Esophagus muscularis mucosa (tissue), 4 donors: ENCODE measurements at regions not wholly inside any gene's neighbourhood (a gene's known extent, or its start where the extent isn't known, plus 50 kb on each side); places are given as distances from the start of the nearest gene placed in this dataset.

ENCODE experiments used
- DNase-seq: peaks from one replicate; pipeline ENCODE4 v3.0.0-alpha.2; 2017; ENCODE audit errors: extremely low spot score
- H3K27ac ChIP-seq, 4 donors: fragments of 200-600 bp; sonication (generic); replicated peaks in 1 of 4; 1 replicate in 3 of 4; 2 replicates in 1 of 4; pipeline ENCODE4 v1.5.1; 2016 to 2019; ENCODE audit warnings: mild to moderate bottlenecking in 1 of 4
- H3K27me3 ChIP-seq, 4 donors: fragments of 200-600 bp; sonication (generic); one replicate each; pipeline versions ENCODE4 v1.5.1 to v1.6.0; 2016 to 2019
- H3K36me3 ChIP-seq, 4 donors: fragments of 200-600 bp; sonication (generic); one replicate each; pipeline ENCODE4 v1.5.1; 2016 to 2019
- H3K4me1 ChIP-seq, 4 donors: fragments of 200-600 bp; sonication (generic); one replicate each; pipeline ENCODE4 v1.5.1; 2016 to 2019
- H3K4me3 ChIP-seq, 4 donors: fragments of 200-600 bp; sonication (generic); 1 replicate in 2 of 4; 2 replicates in 2 of 4; pipeline ENCODE4 v1.5.1; 2016 to 2019; ENCODE audit warnings: mild to moderate bottlenecking in 4 of 4, moderate library complexity in 1 of 4
- H3K9me3 ChIP-seq, 4 donors: fragments of 200-600 bp; sonication (generic); 1 replicate in 3 of 4; 2 replicates in 1 of 4; pipeline ENCODE4 v1.5.1; 2016 to 2019
- EP300 ChIP-seq: sonication (generic); formaldehyde crosslinking; IDR thresholded peaks from one replicate; pipeline ENCODE4 v1.6.1; 2017; ENCODE audit warnings: antibody characterized with exemption
- POLR2A ChIP-seq: fragments of 450-650 bp; IDR thresholded peaks from one replicate; pipeline ENCODE4 v1.6.1; 2017; ENCODE audit warnings: antibody characterized with exemption, moderate library complexity, mild to moderate bottlenecking, low read depth
- POLR2AphosphoS5 ChIP-seq, 2 donors: sonication (generic); formaldehyde crosslinking; IDR thresholded peaks; one replicate each; pipeline ENCODE4 v1.6.1; 2017; ENCODE audit warnings: antibody characterized with exemption in 2 of 2
- WGBS: methylation state at CpG from one replicate; pipeline ENCODE4 v1.1.5; 2018; 5-methylcytosine and 5-hydroxymethylcytosine counted together
- intact Hi-C: fragments of 100-400 bp; cut with DNase I; formaldehyde crosslinking; loops from one replicate; pipeline ENCODE4 v1.15.1; 2023
- TF ChIP-seq, protein P1 (sequence below), 3 experiments: fragments of 200-600 bp in 2 of 3; fragments of 450-650 bp in 1 of 3; sonication (generic) in 2 of 3; IDR thresholded peaks; one replicate each; pipeline ENCODE4 v1.5.1; 2017 to 2019; ENCODE audit warnings: antibody characterized with exemption in 3 of 3, mild to moderate bottlenecking in 2 of 3, moderate library complexity in 1 of 3

DNA sequence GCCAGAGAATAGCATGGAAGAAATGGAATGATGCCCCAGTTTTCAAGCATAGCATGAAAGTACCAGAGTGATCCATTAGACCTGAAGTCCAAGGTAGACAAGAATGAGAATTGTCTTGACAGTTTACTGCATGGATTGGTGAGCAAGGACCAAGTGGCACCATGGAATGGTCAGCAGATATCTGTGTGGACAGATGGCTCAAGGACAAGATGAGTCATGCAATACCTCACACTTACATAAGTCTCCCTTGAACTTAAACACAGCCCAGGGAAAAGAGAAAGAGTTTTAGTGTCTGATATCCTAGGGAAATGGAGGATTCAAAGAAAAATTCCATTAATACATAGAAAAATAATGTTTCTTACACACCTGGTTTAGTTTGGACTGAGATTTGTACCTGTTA lies 195.2 kb downstream of the MRPL39 start:
- H3K27me3 ChIP-seq = peaks cover 0 to 1% (median 0%) of the 10 kb centered on the region in 4 donors
- peaks cover 0 to 6% (median 2%) of the 10 kb centered on the region in 4 donors for H3K9me3 ChIP-seq
- no peak for DNase-seq
- H3K4me3 ChIP-seq = no peak overlapping the region
- no peak for TF ChIP-seq EP300
- H3K27ac ChIP-seq = no peak overlapping the region
- no peaks in the 10 kb centered on the region for H3K36me3 ChIP-seq
- no peaks in the 10 kb centered on the region for H3K4me1 ChIP-seq
- intact Hi-C loops = no loop called here

DNA sequence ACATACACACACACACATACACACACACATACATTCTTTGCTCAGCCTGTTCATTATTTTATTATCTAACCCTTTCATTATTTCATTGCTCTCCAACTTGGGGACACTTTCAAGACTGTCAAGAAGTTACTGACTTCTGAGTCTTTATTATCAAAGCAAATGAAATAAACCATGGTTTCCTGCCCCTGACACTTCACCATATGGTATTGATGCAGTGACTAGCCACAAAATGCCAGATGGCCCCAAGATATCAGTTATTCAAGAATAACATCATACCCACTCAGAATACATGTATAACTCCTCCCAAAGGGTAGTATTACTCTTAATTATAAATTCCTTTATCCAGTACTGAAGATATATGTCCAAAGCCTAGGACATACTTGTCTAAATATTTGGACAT lies 197.3 kb downstream of the MRPL39 start:
- TF ChIP-seq POLR2A (no peak), EP300 (no peak), POLR2AphosphoS5 (IDR thresholded peaks at IDR 0.05) (no peak)
- TF ChIP-seq, protein P1, sequence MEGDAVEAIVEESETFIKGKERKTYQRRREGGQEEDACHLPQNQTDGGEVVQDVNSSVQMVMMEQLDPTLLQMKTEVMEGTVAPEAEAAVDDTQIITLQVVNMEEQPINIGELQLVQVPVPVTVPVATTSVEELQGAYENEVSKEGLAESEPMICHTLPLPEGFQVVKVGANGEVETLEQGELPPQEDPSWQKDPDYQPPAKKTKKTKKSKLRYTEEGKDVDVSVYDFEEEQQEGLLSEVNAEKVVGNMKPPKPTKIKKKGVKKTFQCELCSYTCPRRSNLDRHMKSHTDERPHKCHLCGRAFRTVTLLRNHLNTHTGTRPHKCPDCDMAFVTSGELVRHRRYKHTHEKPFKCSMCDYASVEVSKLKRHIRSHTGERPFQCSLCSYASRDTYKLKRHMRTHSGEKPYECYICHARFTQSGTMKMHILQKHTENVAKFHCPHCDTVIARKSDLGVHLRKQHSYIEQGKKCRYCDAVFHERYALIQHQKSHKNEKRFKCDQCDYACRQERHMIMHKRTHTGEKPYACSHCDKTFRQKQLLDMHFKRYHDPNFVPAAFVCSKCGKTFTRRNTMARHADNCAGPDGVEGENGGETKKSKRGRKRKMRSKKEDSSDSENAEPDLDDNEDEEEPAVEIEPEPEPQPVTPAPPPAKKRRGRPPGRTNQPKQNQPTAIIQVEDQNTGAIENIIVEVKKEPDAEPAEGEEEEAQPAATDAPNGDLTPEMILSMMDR (IDR thresholded peaks at IDR 0.05) = no peak
- intact Hi-C loops = no loop called here
- no peak for DNase-seq
- Histone ChIP-seq H3K27me3 (peaks cover 0 to 6% (median 0%) of the 10 kb centered on the region in 4 donors), H3K4me3 (no peak overlapping the region), H3K4me1 (no peaks in the 10 kb centered on the region), H3K27ac (no peak overlapping the region), H3K36me3 (no peaks in the 10 kb centered on the region), H3K9me3 (peaks cover 0 to 6% (median 2%) of the 10 kb centered on the region in 4 donors)

DNA sequence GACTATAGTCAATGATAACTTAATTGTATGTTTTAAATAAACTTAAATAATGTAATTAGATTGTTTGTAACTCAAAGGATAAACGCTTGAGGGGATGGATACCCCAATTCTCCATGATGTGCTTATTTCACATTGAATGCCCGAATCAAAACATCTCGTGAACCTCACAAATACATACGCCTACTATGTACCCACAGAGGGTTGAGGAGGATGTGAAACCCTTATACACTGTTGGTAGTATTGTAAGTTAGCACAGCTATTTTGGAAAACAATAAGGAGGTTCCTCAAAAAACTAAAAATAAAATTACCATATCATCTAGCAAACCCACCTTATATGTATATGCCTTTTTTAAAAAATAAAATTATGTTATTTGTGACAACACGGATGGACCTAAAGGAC lies 198.6 kb downstream of the MRPL39 start:
- 69% methylated on average over 5 of the region's 5 CpGs for WGBS
- no peaks in the 10 kb centered on the region for H3K9me3 ChIP-seq
- H3K36me3 ChIP-seq = no peaks in the 10 kb centered on the region
- no peak for DNase-seq
- no peak overlapping the region for H3K4me3 ChIP-seq
- no peak overlapping the region for H3K27ac ChIP-seq
- TF ChIP-seq POLR2AphosphoS5 (IDR thresholded peaks at IDR 0.05) (no peak), EP300 (no peak), POLR2A (no peak)
- TF ChIP-seq, protein P1 (IDR thresholded peaks at IDR 0.05) = no peak
- no peaks in the 10 kb centered on the region for H3K4me1 ChIP-seq
- H3K27me3 ChIP-seq = peaks cover 0 to 6% (median 0%) of the 10 kb centered on the region in 4 donors
- intact Hi-C loops = no loop called here

DNA sequence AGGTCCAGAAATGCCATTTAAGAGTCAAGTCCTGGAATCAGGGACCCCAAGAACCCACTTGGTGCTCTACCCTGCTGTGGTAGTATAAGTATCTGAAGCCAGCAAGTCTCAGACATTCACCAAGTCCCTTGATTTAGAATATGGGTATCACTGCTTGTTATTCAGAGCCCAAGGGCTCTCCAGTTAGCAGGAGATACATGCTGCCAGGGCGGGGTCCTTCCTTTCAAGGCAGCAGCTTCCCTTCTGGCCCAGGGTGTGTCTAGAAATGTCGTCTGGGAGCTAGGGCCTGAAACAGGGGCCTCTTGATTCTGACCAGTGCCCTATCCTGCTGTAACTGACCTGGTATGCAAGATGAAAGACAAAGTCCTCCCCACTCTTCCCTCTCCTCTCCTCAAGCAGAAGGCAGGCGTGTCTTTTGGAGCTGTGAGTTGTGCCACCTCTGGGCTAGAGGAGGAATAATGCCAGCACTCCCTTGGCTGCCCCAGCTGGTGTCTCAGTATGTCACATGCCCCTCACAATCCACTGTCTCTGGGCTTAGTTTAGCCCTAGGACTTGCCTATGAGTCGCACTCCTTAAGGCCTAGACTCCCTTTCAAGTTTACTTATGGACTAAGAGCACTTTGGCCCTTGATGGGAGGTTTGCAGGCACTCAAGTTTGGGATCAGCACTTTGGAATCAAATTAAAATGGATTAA lies 200.2 kb downstream of the MRPL39 start:
- no peak for DNase-seq
- intact Hi-C loops = no loop called here
- Histone ChIP-seq H3K4me1 (no peaks in the 10 kb centered on the region), H3K36me3 (no peaks in the 10 kb centered on the region), H3K27me3 (peaks cover 0 to 6% (median 0%) of the 10 kb centered on the region in 4 donors), H3K27ac (no peak overlapping the region), H3K9me3 (no peaks in the 10 kb centered on the region), H3K4me3 (no peak overlapping the region)
- TF ChIP-seq POLR2AphosphoS5 (IDR thresholded peaks at IDR 0.05) = no peak
- TF ChIP-seq EP300 = no peak
- TF ChIP-seq, protein P1 (IDR thresholded peaks at IDR 0.05) = no peak
- no peak for TF ChIP-seq POLR2A
- WGBS = 76% methylated on average over 2 of the region's 4 CpGs

GRCh38 chr21:25405984-25406383 lies 201.3 kb downstream of the MRPL39 start:
- Histone ChIP-seq H3K36me3 (no peaks in the 10 kb centered on the region), H3K4me3 (no peak overlapping the region), H3K4me1 (no peaks in the 10 kb centered on the region), H3K9me3 (no peaks in the 10 kb centered on the region), H3K27me3 (peaks cover 0 to 6% (median 0%) of the 10 kb centered on the region in 4 donors), H3K27ac (no peak overlapping the region)
- TF ChIP-seq POLR2A (no peak), EP300 (no peak), POLR2AphosphoS5 (IDR thresholded peaks at IDR 0.05) (no peak)
- TF ChIP-seq, protein P1 (IDR thresholded peaks at IDR 0.05) = no peak
- no peak for DNase-seq
- intact Hi-C loops = no loop called here
